Prostate gland (tissue), 2 donors: ENCODE measurements at regions not wholly inside any gene's neighbourhood (a gene's known extent, or its start where the extent isn't known, plus 50 kb on each side); places are given as distances from the start of the nearest gene placed in this dataset.

ENCODE experiments used
- DNase-seq: peaks from one replicate; pipeline ENCODE4 v3.0.0-alpha.2; 2019; ENCODE audit warnings: low spot score
- H3K27ac ChIP-seq, 2 donors: fragments of 200-600 bp; sonication (generic); 2 replicates each; pipeline ENCODE4 v1.5.1; 2017 to 2019
- H3K27me3 ChIP-seq: fragments of 200-600 bp; sonication (generic); replicated peaks from 2 replicates; pipeline ENCODE4 v1.5.1; 2019; ENCODE audit not compliant: insufficient read depth
- H3K36me3 ChIP-seq, 2 donors: fragments of 200-600 bp; sonication (generic); 1 replicate in 1 of 2; 2 replicates in 1 of 2; pipeline versions ENCODE4 v1.5.1 to v1.8.1; 2017 to 2019
- H3K4me1 ChIP-seq: fragments of 200-600 bp; sonication (generic); replicated peaks from 2 replicates; pipeline ENCODE4 v1.5.1; 2019
- H3K4me3 ChIP-seq, 2 donors: fragments of 200-600 bp; sonication (generic); 2 replicates each; pipeline ENCODE4 v1.5.1; 2017 to 2019
- H3K9me3 ChIP-seq: fragments of 200-600 bp; sonication (generic); 2 replicates; pipeline ENCODE4 v1.5.1; 2017
- CTCF ChIP-seq, 4 experiments: fragments of 200-600 bp in 2 of 4; fragments of 450-650 bp in 2 of 4; sonication (generic) in 2 of 4; IDR thresholded peaks; 1 replicate in 3 of 4; 2 replicates in 1 of 4; pipeline ENCODE4 v1.5.1; 2016 to 2019; ENCODE audit warnings: antibody characterized with exemption in 4 of 4, mild to moderate bottlenecking in 2 of 4, moderate library complexity in 2 of 4
- POLR2A ChIP-seq: fragments of 450-650 bp; IDR thresholded peaks from one replicate; pipeline ENCODE4 v1.6.1; 2016; ENCODE audit warnings: antibody characterized with exemption, mild to moderate bottlenecking
- POLR2AphosphoS5 ChIP-seq: sonication (generic); formaldehyde crosslinking; IDR thresholded peaks from one replicate; pipeline ENCODE4 v1.6.1; 2017; ENCODE audit warnings: antibody characterized with exemption
- WGBS: methylation state at CpG from one replicate; pipeline ENCODE4 v1.1.5; 2018; 5-methylcytosine and 5-hydroxymethylcytosine counted together
- intact Hi-C: fragments of 100-400 bp; cut with DNase I; formaldehyde crosslinking; loops from one replicate; pipeline ENCODE4 v1.14.2; 2022

GRCh38 chr4:124428648-124429047, 283.9 kb downstream of the ANKRD50 start:
- H3K9me3 ChIP-seq: no peaks in the 10 kb centered on the region
- WGBS: 92% methylated on average over 2 of the region's 2 CpGs
- intact Hi-C loops: no loop called here
- H3K4me3 ChIP-seq: no peak overlapping the region
- no peaks in the 10 kb centered on the region for H3K4me1 ChIP-seq
- no peak for DNase-seq
- no peaks in the 10 kb centered on the region for H3K36me3 ChIP-seq
- H3K27ac ChIP-seq: no peak overlapping the region
- no peak for TF ChIP-seq CTCF (IDR thresholded peaks at IDR 0.05)
- no peaks in the 10 kb centered on the region for H3K27me3 ChIP-seq

- Histone ChIP-seq H3K27ac (no peak overlapping the region), H3K4me1 (no peaks in the 10 kb centered on the region), H3K9me3 (no peaks in the 10 kb centered on the region), H3K4me3 (no peak overlapping the region), H3K36me3 (no peaks in the 10 kb centered on the region), H3K27me3 (no peaks in the 10 kb centered on the region)
- WGBS: 71% methylated on average over 2 of the region's 2 CpGs
- no peak for DNase-seq
- TF ChIP-seq POLR2A (no peak), CTCF (IDR thresholded peaks at IDR 0.05) (no peak), POLR2AphosphoS5 (no peak)
- intact Hi-C loops: no loop called here
These were observed 282.7 kb downstream of the ANKRD50 start for GRCh38 chr4:124429746-124430250.

- no peaks in the 10 kb centered on the region for H3K36me3 ChIP-seq
- WGBS: 67% methylated on average over 2 of the region's 2 CpGs
- TF ChIP-seq POLR2AphosphoS5 (no peak), POLR2A (no peak), CTCF (IDR thresholded peaks at IDR 0.05) (no peak)
- H3K4me3 ChIP-seq: no peak overlapping the region
- no peak for DNase-seq
- no peak overlapping the region for H3K27ac ChIP-seq
- H3K4me1 ChIP-seq: no peaks in the 10 kb centered on the region
- H3K9me3 ChIP-seq: no peaks in the 10 kb centered on the region
- H3K27me3 ChIP-seq: no peaks in the 10 kb centered on the region
- intact Hi-C loops: no loop called here
These were observed 280.8 kb downstream of the ANKRD50 start for GRCh38 chr4:124431653-124432192.

- intact Hi-C loops: no loop called here
- no peak overlapping the region for H3K4me3 ChIP-seq
- no peak for DNase-seq
- H3K36me3 ChIP-seq: no peaks in the 10 kb centered on the region
- H3K27me3 ChIP-seq: no peaks in the 10 kb centered on the region
- no peak for TF ChIP-seq POLR2A
- TF ChIP-seq CTCF (IDR thresholded peaks at IDR 0.05): no peak
- no peak for TF ChIP-seq POLR2AphosphoS5
- no peak overlapping the region for H3K27ac ChIP-seq
- 26% methylated on average over 4 of the region's 4 CpGs for WGBS
- no peaks in the 10 kb centered on the region for H3K9me3 ChIP-seq
- no peaks in the 10 kb centered on the region for H3K4me1 ChIP-seq
These were observed 280.0 kb downstream of the ANKRD50 start for GRCh38 chr4:124432500-124432899.

- no peak for DNase-seq
- no peaks in the 10 kb centered on the region for H3K36me3 ChIP-seq
- H3K9me3 ChIP-seq: no peaks in the 10 kb centered on the region
- WGBS: 90% methylated on average over 3 of the region's 3 CpGs
- H3K4me1 ChIP-seq: no peaks in the 10 kb centered on the region
- intact Hi-C loops: no loop called here
- H3K27me3 ChIP-seq: no peaks in the 10 kb centered on the region
- no peak overlapping the region for H3K4me3 ChIP-seq
- TF ChIP-seq POLR2A (no peak), POLR2AphosphoS5 (no peak), CTCF (IDR thresholded peaks at IDR 0.05) (no peak)
- no peak overlapping the region for H3K27ac ChIP-seq
These were observed 279.5 kb downstream of the ANKRD50 start for GRCh38 chr4:124433044-124433443.
